ENCODE measurements at regions not wholly inside any gene's neighbourhood (a gene's known extent, or its start where the extent isn't known, plus 50 kb on each side); places are given as distances from the start of the nearest gene placed in this dataset.

- TF ChIP-seq ZNF274 (IDR thresholded peaks at IDR 0.05; ENCODE audit: borderline replicate concordance, extremely low read depth, low read length) (no peak), MAFK (IDR thresholded peaks at IDR 0.05; ENCODE audit: low read depth, low read length) (no peak), SAP30 (IDR thresholded peaks at IDR 0.05; ENCODE audit: insufficient read depth, insufficient replicate concordance, low read length) (no peak), CTBP2 (IDR thresholded peaks at IDR 0.05; ENCODE audit: borderline replicate concordance, insufficient read depth, insufficient read length, low read length) (no peak)
Observed at GRCh38 chr17:55572139-55572538, 60.9 kb upstream of the SMIM36 start (continued).

All from H1 (cell line).